Thyroid gland (tissue), 4 donors: ENCODE measurements at regions not wholly inside any gene's neighbourhood (a gene's known extent, or its start where the extent isn't known, plus 50 kb on each side); places are given as distances from the start of the nearest gene placed in this dataset.

Source experiments
- CTCF ChIP-seq, 6 experiments: fragments of 200-600 bp in 3 of 6; fragments of 450-650 bp in 3 of 6; sonication (generic) in 3 of 6; IDR thresholded peaks; one replicate each; pipeline ENCODE4 v1.5.1; 2016 to 2019; ENCODE audit warnings: antibody characterized with exemption in 6 of 6, mild to moderate bottlenecking in 2 of 6, inconsistent platforms in 1 of 6, moderate library complexity in 1 of 6
- POLR2A ChIP-seq, 2 donors: fragments of 450-650 bp; IDR thresholded peaks; one replicate each; pipeline ENCODE4 v1.6.1; 2017; ENCODE audit warnings: antibody characterized with exemption in 2 of 2, mild to moderate bottlenecking in 2 of 2, moderate library complexity in 1 of 2

DNA sequence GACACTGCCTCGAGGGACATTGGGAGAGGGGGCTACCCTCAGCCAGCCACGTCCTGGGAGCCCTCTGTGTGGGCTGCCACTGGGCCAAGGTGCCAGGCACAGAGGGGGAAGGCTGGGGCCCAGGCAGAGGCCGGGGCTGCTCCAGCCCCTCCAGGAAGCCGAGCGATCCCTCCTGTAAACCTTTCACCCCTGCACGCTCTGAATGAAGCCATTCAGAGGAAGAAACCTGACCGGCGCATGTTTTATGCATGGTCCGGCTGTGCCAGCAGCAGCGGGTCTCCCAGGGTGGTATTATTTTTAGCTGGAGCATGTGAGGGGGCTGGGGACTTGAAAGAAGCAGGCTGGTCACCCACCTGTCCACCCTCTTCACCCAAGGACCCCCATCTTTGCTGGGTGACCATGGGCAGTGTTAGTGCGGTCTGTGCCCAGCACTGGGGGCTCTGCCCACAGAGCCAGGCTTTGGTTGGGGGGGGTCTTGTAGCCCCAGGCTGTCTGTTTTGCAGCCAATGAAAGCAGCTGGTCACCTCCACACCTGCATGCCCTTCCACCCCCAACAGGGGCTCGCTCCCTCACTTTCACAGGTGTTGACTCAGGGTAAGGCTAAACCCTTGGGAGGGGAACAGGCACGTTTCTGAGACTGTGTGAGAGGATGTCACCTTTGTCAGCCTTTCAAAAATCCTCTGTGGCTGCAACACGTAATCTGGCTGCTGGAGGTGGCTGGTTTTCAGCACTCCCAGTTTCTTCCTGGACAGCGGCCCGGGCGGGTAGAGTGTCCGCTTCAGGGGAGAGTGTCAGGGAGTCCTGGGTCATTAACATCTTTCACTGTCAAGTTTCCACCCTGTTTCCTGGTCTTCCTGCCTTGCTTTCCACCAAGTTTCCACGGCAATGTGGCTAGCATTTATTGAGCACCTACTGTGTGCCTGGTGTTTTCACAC lies 77.1 kb upstream of the BRD7 start:
- TF ChIP-seq CTCF (IDR thresholded peaks at IDR 0.05) (no peak), POLR2A (IDR thresholded peaks at IDR 0.05) (no peak)
